Muscle of back (tissue), 3 donors: ENCODE measurements at regions not wholly inside any gene's neighbourhood (a gene's known extent, or its start where the extent isn't known, plus 50 kb on each side); places are given as distances from the start of the nearest gene placed in this dataset.
"Not testable (repeated sequence)": the region's sequence is repeated elsewhere in the genome, so short reads cannot be mapped to it uniquely, and the experiment has no call there.

ENCODE experiments used
- DNase-seq, 3 donors: peaks; one replicate each; pipeline versions ENCODE4 v3.0.0 to v3.0.0-alpha.2; 2013

DNA sequence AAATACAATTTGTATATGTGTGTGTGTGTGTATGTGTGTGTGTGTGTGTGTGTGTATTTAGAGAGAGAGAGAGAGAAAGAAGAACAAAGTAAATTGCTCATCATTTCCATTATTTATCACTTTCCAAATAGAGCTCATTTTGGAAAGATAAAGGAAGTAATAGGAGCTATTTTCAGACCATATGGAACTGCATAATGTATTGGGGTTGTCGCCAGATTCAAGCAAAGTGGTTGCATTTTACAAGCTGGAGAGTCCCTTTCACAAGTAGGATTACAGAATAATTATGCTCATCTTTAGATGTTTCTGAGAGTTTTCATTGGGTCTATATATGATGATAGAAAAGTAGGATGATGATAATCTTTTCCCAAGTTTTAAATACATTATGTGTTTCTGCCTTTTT is 842.7 kb upstream of the SLC10A2 start:
- no peak for DNase-seq

DNA sequence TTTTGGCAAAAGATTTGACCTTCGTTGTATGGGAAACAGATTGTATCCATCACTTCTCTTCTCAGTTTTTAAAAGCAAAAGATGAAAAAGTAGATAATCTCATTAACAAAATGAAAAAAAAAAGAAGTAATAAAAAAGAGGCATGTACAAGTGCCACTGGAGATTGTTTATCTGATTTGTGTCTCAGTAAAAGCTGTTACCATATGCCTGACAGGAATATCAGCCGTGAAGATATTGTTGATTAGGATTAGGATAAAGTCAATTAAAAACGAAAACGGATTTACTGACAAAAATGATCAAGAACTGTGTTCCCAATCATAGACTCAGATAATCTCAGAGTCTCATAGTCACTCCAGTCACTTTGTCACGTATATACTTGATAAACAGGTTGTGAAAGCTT is 842.1 kb upstream of the SLC10A2 start:
- DNase-seq, result no peak

DNA sequence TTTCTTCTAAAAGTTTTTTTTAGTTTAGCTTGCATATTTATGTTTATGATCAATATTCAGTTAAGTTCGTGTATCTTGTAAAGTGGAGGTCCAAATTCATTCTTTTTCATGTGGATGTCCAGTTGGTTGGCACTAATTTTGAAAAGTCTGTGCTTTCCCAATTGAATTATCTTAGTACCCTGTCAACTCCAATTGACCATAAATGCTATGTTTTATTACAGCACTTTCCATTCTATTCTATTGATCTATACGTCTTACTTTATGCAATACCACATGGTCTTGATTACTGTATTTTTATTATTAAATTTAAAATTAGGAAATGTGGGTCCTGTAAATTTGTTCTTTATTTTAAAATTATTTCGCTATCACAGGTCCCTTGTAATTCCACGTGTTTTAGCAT is 837.6 kb upstream of the SLC10A2 start:
- no peak for DNase-seq

DNA sequence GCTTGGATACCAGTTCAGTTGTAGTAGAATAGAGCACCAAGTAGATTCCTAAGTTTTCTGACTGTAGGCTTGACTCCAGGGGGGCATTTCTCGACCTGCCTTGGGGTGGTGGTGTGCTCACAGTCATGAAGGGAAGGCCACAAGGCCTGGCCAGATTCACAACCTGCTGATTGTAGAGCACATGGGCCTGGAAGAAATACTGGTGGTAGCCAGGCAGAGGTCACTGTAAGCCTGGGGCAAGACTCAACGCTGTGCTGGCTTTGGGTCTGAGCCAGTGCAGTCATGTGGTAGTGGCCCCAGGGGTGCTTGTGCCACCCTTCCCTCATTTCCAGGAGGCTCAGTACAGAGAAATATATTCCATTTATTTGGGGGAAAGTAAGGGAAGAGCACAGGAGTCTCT is 832.3 kb upstream of the SLC10A2 start:
- DNase-seq, result no peak

DNA sequence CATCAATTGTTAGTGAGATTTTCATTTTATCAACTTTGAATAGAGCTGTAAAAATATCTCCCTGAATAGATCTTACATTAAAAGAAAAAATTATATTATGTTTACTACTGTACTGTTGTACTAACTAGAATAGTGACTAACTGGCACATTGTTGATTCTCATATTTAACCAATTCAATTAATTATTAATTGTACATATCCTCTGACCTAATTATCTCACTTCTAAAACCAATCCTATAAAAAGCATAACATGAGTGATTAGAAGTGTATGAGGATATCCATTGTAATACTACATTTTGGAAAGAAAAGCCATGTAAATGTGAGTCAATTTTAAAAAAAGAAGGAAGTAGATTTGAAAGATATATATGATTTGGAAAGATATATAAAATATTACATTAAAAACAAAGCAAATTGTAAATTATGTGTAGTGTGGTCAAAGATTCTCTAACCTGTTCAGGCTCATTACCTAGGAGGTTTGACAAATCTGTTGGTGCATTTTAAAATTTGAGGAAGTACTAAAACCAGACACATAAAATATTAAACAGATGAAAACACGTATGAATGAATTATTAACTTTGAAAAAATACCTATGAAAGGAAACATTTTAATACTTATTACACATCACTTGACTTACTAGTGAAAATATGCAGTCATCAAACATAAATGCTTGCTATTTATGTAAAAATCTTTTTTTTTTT is 829.8 kb upstream of the SLC10A2 start:
- no peak for DNase-seq

DNA sequence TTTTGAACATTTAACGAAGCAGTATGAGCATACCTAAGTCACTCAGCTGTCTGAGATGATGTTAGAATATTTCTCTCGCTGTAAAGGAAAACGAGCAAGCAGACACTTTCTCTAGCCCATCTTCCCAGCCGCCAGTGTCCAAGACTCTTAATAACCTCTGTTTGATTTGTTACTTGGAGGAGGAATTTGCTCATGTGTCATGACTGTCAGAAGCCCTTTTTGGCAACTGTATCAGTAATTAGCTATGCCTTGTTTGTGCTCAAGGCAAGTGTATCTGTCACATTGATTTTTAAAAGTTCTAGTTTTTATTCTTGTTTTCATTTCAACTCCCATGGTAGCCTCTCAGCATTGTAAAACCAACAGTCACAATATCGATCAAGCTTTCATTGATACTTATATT is 828.4 kb upstream of the SLC10A2 start:
- DNase-seq, result no peak

DNA sequence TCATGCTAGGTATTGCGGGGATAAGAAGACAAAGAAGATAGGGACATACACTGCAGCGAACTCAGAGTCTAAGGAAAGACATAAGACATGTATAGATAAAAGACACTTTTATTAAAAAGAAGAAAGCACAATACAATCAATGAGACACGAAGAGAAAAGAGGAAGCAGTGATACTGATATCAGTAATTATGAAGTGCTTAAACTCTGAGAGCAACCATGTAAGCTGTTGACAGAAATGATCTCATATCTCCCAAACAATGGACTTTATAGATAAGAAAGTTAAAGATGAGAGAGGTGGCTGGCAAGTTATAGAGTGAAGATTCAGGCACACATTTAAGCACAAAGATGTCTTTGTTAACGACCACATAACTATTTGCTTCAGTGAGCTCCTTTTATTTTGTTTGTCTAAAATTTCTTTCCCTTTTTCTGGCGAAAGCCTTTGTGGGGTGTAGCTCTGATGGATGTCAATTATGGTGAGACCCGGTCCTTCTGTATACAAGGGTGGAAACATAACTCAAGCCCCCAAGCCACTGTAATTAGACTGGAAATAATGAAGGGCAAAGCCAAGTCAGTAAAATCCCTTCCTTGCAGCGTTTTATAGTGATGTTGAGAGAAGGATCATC is 818.0 kb upstream of the SLC10A2 start:
- DNase-seq, result no peak

DNA sequence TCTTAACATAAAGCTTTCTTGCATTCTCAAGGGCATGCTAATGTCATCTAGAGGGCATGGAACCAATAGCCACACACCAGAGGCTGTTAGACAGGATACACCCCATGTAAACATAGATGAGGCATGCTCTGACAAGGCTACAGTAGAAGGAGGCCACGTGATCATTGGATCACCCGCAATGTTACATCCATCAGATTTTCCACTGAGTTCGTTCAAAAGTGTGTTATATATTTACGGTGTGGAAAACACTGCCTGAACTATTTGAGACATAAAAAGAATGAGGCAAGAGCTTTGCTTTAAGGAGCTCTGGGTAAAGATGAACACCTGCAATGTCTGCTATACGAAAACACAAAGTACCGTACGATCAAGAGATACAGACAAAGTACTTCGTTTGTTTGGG is 817.5 kb upstream of the SLC10A2 start:
- peak; percentile 44 to 73 (median 56) for DNase-seq

DNA sequence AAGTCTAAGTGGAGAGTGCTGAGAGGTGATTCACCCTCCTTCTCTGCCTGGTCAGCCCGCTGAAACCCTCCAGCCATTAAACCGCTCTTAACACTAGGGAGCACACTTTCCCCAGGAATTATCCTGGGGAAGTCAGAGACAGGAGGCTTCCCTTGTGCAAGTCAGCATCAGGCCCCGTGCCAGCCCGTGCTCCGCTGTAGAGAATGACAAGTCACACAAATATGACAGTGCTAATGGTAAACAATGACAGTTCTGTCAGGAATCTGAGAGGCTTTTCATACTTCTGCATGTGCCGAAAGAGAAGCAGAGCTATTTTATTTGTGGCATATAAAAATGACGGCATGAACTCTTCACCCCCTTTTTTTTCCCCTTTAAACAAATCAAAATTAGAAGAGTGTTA is 816.9 kb upstream of the SLC10A2 start:
- DNase-seq, result peak; percentile 89 to 96 (median 93)

DNA sequence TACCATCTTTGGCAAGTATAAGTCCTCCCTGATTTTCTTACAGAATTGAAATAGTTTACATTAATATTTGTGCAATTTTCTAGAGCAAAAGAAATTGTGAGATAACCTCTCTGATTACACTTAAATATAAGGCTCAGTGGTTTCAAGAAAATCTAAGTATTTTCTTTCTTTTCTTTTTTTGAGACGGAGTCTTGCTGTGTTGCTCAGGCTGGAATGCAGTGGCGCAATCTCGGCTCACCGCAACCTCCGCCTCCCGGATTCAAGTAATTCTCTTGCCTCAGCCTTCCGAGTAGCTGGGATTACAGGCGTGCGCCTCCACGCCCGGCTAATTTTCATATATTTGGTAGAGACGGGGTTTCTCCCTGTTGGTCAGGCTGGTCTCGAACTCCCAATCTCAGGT is 813.9 kb upstream of the SLC10A2 start:
- DNase-seq, result not testable (repeated sequence)

DNA sequence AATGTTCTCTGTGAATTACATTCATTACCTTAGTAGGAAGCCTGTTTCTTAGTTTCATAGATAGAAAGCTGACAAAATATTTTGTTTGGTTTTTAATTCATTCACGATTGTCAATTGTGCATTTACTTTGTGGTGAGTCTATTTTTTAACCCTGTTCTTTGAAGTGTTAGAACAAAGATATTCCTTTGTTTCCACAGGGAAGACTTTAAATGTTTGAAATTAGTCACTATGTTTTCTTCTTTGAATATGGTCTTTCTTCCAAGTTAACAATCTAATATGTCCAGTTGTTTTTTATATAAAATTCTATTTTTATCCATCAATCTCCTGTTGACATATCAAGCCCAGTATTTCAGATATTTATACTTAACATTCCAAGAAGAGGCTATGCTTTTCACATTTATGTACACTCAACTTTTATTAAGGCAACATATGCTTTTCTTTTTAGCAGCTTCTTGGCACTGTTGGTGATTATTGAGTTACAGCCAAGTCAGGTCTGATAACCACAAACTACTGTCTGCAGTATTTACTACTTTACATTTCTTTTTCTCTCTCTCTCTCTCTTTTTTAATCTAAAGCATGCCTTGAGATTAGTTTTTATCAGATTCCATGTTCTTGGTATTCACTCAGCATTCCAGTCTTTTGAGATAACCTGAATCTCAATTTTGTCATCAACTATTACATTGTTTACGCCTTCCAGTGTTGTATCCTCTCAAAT is 812.8 kb upstream of the SLC10A2 start:
- DNase-seq, result peak; percentile 3 to 11 (median 7)

DNA sequence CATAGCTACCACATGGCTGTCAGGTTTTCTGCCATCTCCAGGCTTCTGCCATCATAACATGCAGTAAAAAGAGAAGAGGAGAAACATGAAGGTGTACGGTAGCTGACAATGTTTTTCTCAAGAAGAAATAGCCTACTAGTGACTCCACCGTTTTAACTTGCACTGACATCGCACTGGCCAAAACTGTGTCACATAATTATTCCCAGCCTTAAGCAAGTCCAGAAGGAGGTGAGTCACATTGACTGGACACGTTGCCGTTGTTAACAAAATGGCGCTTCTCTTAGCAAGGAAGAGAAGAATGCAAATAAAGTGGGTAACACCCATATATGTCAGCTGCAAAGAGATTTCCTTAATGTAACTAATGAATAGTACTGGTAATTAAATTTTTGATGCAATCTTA is 810.4 kb upstream of the SLC10A2 start:
- no peak for DNase-seq

DNA sequence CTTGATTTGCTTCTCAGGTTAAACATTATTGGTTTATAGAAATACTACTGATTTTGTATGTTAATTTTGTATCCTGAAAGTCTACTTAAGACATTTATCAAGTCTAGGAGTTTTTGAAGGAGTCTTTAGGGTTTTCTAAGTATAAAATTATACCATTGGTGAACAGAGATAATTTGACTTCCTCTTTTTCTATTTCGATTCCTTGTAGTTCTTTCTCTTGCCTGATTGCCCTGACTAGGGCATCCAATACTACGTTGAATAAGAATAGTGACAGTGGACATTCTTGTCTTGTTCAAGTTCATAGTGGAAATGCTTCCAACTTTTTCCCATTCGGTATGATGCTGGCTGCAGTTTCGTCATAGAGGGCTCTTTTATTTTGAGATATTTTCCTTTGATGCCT is 807.5 kb upstream of the SLC10A2 start:
- DNase-seq, result no peak

DNA sequence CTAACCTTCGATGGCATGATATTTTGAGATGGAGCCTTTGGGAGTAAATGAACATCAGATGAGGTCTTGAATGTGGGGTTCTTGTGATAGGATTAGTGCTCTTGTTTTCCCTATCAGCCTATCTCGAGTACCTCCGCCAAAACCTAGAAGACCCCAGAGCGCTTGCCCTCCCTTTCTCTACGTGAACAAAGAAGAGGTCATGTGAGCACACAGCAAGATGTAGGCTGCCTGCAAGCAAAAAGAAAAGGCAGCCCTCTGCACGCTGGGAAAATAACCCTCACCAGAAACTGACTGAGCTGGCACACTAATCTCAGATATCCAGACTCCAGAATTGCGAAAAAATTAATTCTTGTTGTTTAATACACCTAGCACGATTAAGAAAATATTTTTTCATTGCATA is 799.8 kb upstream of the SLC10A2 start:
- no peak for DNase-seq

DNA sequence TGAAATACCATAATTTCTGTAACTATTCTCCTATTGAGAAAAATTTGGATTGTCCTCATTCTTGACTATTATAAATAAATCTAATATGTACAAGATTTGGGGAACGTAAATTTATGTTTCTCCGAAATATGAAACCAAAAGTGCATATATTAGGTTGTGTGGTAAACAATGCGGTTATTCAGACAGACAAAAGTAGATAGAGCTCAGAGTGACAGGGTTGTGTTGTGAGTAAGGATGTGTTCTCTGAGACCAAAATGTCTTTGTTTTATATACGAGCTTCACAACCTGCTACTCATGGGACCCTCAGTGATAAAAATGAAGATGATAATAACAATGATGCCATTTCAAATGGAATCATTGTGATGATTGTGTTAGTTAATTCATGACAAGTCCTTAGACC is 796.3 kb upstream of the SLC10A2 start:
- no peak for DNase-seq

DNA sequence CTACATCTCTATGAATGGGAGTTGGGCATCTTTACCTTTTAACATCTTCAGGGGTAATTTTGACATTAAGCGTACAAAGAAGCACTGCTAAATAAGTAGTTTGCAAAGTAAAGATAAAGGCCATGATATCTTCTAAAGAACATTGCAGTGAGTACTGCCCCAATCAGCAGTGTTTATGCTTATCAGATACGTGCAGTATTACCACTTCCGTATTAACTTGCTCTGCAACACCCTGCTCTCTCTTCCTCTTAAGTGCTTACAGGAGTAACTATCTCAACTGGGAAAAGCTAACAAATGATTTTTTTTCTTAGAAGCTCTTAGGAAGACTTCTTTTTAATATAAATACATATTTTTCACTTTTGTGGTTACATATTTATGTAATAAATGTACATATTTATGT is 793.7 kb upstream of the SLC10A2 start:
- DNase-seq, result no peak

DNA sequence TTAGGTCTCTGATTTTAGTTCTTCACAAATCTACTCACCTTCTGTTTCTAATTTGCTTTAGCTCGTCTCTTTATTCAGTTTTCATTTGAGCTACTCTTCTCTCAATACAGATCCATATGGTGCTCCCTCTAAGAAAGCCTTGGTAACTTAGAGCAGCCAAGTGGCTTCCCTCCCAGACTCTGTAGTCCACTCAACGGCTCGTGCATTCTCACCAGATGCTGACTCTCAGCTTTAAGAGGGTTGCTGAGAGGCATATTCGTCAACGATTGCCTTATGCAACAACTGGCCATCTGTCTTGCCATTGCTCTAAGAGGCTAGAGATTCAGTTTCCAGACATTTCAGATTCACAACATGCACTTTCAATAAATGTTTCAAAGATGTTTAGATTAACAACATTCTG is 785.8 kb upstream of the SLC10A2 start:
- peak in 1 of 3 donors; percentile 7 for DNase-seq

DNA sequence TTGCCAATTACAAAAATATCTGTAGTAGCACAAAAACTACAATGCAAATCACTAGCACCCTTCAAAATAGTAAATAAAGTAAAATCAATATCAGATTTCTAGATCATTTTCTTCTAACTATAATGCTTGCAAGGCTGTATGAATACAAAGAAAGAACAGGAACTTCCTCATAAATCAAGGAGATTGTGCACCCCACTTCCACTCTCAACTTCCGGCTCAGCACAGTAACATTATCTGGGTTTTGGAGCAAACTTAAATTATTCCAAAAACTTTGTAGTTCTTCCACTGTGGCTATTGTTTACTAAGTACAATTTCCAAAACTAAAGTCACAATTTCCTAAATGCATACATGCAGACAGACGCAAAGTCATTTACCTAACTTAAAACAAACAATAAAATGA is 778.3 kb upstream of the SLC10A2 start:
- no peak for DNase-seq

DNA sequence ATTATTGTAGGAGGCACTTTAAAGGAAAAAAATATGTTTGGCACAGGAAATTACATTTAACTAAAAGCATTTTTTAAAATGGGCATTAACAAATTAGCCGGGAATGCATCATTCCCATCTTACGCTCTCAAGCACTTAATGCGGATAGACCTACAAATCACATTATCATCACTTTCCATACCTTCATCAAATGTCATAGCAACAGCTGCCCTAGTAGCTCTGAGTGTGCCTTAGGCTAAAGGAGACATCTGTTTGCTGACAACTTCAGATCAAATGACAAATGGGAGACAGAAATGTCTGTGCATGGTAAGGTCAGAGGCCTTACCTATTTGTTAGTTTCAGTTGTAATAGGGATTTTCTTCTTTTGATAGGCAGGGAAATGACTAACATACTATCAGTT is 773.2 kb upstream of the SLC10A2 start:
- DNase-seq, result no peak

DNA sequence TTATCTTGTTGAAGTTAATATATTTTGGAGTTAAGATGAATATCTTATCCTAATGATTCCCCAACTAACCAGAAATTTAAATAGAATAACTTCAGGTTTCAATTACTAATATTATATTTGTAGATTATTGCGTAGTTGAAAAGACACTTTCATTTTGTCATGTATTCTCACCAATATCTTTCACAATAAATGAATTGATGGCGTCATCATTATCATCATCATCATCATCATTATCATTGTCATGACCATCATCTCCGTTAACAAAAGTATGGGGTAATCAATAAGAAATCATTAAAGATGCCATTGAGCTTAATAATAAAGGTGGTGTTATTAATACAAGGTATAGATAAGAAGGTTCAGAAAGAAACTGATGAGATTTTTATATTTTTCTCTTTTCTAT is 768.8 kb upstream of the SLC10A2 start:
- no peak for DNase-seq

DNA sequence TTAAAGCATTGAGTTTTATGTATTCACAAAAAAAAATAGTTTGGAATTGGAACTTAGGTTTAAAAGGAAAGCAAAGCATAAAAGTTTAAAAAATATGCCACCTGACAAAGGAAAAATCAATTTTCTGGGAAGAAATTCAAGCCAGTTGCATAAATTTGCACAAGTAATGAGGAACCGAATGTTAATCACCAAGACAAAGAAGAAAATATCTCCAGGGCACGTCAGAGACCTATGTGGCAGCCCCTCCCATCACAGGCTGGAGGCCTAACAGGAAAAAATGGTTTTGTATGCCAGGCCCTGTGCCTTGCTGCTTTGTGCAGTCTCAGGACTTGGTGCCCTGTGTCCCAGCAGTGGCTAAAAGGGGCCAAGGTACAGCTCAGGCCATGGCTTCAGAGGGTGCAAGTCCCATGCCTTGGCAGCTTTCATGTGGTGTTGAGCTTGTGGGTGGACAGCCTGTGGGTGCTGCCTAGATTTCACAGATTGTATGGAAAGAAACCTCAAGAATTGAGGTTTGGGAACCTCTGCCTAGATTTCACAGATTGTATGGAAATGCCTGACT is 767.2 kb upstream of the SLC10A2 start:
- no peak for DNase-seq

DNA sequence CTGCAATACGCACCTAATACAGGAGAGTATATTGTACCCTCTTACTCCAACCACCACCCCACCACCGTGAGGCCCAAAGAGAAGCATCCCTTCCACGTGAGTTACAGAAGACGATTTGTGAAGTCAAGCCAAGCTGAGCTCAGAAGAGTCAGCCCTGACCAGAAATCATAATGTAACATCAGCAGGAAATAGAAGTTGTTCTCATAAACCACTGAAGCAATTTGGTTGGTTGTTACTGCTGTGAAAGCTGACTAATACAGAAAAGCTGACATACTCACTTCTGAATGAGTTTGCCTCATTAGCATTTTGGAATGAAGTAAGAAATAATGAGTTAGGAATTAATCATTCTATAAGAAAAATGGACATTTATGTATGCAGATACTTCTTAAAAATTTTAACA is 749.4 kb upstream of the SLC10A2 start:
- no peak for DNase-seq

DNA sequence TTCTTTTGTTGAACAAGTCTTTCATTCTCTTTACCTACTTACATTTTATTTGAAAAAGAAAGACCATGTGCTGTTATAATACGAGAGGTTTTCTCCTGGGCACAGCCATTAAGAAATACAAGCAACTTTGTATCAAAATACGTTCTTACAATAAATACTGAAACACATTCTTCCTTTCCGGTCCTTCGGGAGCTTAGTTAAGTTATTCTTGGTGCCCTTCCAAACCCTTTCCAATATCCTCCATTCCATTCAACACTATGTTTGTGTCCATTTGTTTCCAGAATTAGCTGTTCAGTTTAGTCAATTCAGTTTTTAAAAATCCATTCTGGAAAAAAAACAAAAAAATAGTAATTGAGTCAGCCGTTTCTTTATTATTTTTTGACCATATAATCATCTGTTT is 746.8 kb upstream of the SLC10A2 start:
- DNase-seq, result peak in 2 of 3 donors; percentile 42 to 54
